ENCODE measurements at regions not wholly inside any gene's neighbourhood (a gene's known extent, or its start where the extent isn't known, plus 50 kb on each side); places are given as distances from the start of the nearest gene placed in this dataset.

- intact Hi-C loops (cut with DNase I), result no loop called here
- TF ChIP-seq CTCF (IDR thresholded peaks at IDR 0.05) (no peak), POLR2A (IDR thresholded peaks at IDR 0.05) (no peak)
- Histone ChIP-seq H3K4me1 (peaks cover 4% of the 10 kb centered on the region), H3K27ac (no peak overlapping the region), H3K27me3 (no peaks in the 10 kb centered on the region), H3K36me3 (no peaks in the 10 kb centered on the region), H3K9me3 (no peaks in the 10 kb centered on the region), H3K4me3 (no peak overlapping the region)
- DNase-seq (ENCODE audit: extremely low spot score in 2 of 2), result no peak
Observed at GRCh38 chr10:52541006-52541473, 227.0 kb downstream of the DKK1 start.

GRCh38 chr10:52542906-52543305 is 228.8 kb downstream of the DKK1 start:
- H3K36me3 ChIP-seq, result no peaks in the 10 kb centered on the region
- H3K9me3 ChIP-seq, result no peaks in the 10 kb centered on the region
- DNase-seq (ENCODE audit: extremely low spot score in 2 of 2), result no peak
- intact Hi-C loops (cut with DNase I), result no loop called here
- no peak for TF ChIP-seq CTCF (IDR thresholded peaks at IDR 0.05)
- TF ChIP-seq POLR2AphosphoS5 (IDR thresholded peaks at IDR 0.05; ENCODE audit: insufficient read depth in 1 of 2, low read depth in 1 of 2), result no peak
- no peak overlapping the region for H3K27ac ChIP-seq
- no peak overlapping the region for H3K4me3 ChIP-seq
- H3K27me3 ChIP-seq, result no peaks in the 10 kb centered on the region
- peaks cover 4% of the 10 kb centered on the region for H3K4me1 ChIP-seq

GRCh38 chr10:52551046-52551445 is 221.5 kb downstream of the MBL2 start:
- H3K27me3 ChIP-seq, result no peaks in the 10 kb centered on the region
- no peaks in the 10 kb centered on the region for H3K36me3 ChIP-seq
- no peak for DNase-seq (ENCODE audit: extremely low spot score in 2 of 2)
- H3K9me3 ChIP-seq, result no peaks in the 10 kb centered on the region
- intact Hi-C loops (cut with DNase I), result no loop called here
- TF ChIP-seq CTCF (IDR thresholded peaks at IDR 0.05), result no peak
- no peak for TF ChIP-seq POLR2A (IDR thresholded peaks at IDR 0.05)
- no peak for TF ChIP-seq POLR2AphosphoS5 (IDR thresholded peaks at IDR 0.05; ENCODE audit: insufficient read depth in 1 of 2, low read depth in 1 of 2)
- H3K4me3 ChIP-seq, result no peak overlapping the region
- no peaks in the 10 kb centered on the region for H3K4me1 ChIP-seq
- no peak overlapping the region for H3K27ac ChIP-seq

- intact Hi-C loops (cut with DNase I), result no loop called here
- Histone ChIP-seq H3K9me3 (no peaks in the 10 kb centered on the region), H3K4me1 (no peaks in the 10 kb centered on the region)
Observed at GRCh38 chr10:52558090-52558489, 214.5 kb downstream of the MBL2 start.

GRCh38 chr10:52561322-52561721 is 211.3 kb downstream of the MBL2 start:
- no peak for DNase-seq (ENCODE audit: extremely low spot score in 2 of 2)
- intact Hi-C loops (cut with DNase I), result no loop called here
- Histone ChIP-seq H3K27me3 (no peaks in the 10 kb centered on the region), H3K4me3 (no peak overlapping the region), H3K36me3 (no peaks in the 10 kb centered on the region), H3K9me3 (no peaks in the 10 kb centered on the region), H3K4me1 (no peaks in the 10 kb centered on the region), H3K27ac (no peak overlapping the region)
- no peak for TF ChIP-seq POLR2A (IDR thresholded peaks at IDR 0.05)
- TF ChIP-seq CTCF (IDR thresholded peaks at IDR 0.05), result no peak
- TF ChIP-seq POLR2AphosphoS5 (IDR thresholded peaks at IDR 0.05; ENCODE audit: insufficient read depth in 1 of 2, low read depth in 1 of 2), result no peak

More at GRCh38 chr10:52558090-52558489, 214.5 kb downstream of the MBL2 start:
- no peak for DNase-seq (ENCODE audit: extremely low spot score in 2 of 2)
- H3K27ac ChIP-seq, result no peak overlapping the region
- H3K4me3 ChIP-seq, result no peak overlapping the region
- no peak for TF ChIP-seq POLR2A (IDR thresholded peaks at IDR 0.05)
- TF ChIP-seq CTCF (IDR thresholded peaks at IDR 0.05), result no peak
- no peak for TF ChIP-seq POLR2AphosphoS5 (IDR thresholded peaks at IDR 0.05; ENCODE audit: insufficient read depth in 1 of 2, low read depth in 1 of 2)
- H3K36me3 ChIP-seq, result no peaks in the 10 kb centered on the region
- H3K27me3 ChIP-seq, result no peaks in the 10 kb centered on the region

Measured in vagina (tissue), 2 donors.